Ishikawa (cell line): ENCODE measurements at regions not wholly inside any gene's neighbourhood (a gene's known extent, or its start where the extent isn't known, plus 50 kb on each side); places are given as distances from the start of the nearest gene placed in this dataset.

Experiments
- EGR1 ChIP-seq: IDR thresholded peaks from 2 replicates; pipeline ENCODE4 v1.6.1; 2012
- RAD21 ChIP-seq: IDR thresholded peaks from 2 replicates; pipeline ENCODE4 v1.6.1; 2012; ENCODE audit warnings: low read depth

GRCh38 chr9:33722359-33722675 lies 73.0 kb upstream of the PRSS3 start:
- TF ChIP-seq RAD21 (no peak), EGR1 (no peak)
